GM19023 (cell line): ENCODE measurements at regions not wholly inside any gene's neighbourhood (a gene's known extent, or its start where the extent isn't known, plus 50 kb on each side); places are given as distances from the start of the nearest gene placed in this dataset.
"Not testable (repeated sequence)": the region's sequence is repeated elsewhere in the genome, so short reads cannot be mapped to it uniquely, and the experiment has no call there.

Source experiments
- ATAC-seq: cut with Tn5 transposase; IDR thresholded peaks from one replicate; pipeline ENCODE4 v1.9.1; 2021; ENCODE audit warnings: mild to moderate bottlenecking, moderate library complexity; ENCODE audit not compliant: unreplicated experiment

DNA sequence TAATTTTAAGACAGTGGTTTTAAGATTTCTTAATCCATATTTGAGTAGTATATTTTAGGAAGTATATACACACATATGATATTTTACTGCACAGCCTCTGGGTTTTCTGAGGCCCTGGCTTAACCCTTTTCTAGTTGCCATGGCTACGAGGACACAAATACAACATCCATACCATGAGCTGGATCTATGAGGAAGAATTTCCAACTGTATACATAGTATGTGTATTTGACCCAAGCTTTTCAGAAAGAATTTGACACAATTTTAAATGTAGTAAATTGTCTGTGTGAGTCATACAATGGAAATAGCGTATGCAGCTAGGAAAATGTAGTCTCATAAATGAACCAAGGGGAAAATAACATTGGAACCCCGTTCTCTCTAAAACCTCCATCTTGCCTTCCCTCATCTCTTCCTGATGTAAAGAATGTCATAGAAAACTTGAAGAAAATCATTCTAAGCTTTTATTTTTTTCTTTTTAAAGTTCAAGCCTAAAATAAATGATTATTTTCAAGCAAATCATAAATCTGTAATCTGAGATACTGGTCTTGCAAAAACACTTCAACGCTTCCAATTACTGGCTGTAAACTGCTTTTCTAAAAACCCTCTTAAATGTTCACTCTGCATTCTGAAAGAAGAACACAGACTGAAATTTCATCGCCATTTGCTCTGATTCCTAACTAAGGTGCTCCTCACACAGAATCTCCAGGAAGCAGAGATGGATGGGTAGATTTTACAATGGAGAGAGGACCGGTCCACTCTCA, 172.4 kb downstream of the LACC1 start:
- no peak for ATAC-seq

DNA sequence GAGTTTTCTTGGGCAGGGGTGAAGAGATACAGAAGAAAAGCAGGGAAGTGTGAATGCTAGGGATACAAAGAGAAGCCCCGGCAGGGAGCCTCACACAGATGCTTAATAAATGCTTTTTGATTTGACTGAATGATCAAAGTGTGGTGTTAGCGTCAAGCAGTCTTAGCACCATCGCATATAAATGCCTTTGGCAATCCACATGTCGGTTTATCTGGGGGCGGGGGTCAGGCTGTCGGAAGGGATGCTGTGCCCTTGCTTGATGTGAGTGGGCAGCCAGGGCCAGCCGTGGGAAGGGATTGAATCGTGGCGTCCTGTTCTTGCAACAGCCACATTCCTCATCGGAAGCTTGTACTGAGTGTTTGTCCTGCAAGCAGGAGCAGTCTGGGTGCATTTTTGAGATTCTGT, 173.1 kb downstream of the LACC1 start:
- no peak for ATAC-seq

DNA sequence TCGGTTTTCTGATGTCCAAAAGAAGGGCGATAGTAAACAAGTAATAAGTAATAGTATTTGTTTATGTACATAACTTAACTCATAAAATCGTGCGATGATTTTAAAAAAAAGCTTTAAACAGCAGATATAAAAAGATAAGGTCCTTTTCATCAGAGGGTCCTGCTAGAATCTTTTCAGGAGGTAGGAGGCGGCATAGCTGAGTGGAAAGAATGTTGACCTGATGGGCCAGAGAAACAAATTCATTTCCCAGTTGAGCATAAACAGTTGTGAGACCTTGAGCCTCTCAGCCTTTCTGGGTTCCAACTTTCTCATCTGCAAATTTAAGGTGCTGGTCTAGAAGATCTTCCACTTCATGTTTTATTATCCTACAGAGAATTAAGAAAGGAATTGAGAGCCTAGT, 173.5 kb downstream of the LACC1 start:
- ATAC-seq = no peak

DNA sequence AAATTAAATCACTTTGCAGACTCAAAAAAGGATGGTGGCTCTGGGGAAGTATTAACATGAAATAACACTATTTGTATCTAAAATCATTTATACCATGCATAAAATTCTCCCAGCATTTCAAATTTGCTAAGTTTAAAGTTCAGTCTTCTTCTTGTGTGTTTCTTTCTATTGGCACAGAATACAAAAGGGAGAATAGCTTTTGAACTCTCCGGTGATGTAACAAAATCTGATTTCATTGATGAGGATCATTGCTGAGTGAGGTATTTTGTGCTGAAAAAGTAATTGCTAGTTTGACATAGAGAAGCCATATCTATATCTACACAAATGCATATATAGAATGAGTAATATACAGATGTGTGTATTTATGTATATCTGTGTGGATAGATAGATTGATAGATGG, 174.8 kb downstream of the LACC1 start:
- no peak for ATAC-seq

DNA sequence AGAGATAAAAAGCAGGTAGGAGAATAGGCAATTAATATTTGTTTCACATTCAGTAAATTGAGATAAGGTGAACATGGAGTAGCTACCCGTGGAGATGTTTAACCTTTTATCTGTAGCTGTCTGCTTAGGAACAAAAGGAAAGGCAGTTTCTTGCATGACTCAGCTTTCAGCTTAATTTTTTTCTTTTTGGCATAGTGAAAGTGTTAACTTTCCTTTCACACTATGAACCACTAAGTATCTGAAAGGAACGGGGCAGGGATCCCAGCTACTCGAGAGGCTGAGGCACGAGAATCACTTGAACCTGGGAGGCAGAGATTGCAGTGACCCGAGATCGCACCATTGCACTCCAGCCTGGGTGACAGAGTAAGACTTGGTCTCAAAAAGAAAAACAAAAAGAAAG, 176.0 kb downstream of the LACC1 start:
- not testable (repeated sequence) for ATAC-seq

DNA sequence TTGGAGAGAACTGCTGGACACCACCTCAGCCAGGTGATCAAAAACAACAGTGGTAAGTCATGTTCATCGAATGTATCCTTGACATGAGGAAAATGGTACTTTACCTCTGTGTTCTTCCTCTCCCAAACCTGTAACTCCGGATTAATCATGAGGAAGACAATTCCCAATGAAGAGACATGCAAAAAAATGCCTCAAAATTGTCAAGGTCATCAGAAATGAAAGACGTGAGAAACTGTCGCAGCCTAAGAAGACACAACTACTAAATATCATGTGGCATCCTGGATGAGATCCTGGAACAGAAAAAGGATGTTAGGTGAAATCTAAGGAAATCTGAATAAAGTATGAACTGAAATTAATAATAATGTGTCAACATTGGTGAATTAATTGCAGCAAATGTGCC, 178.4 kb downstream of the LACC1 start:
- no peak for ATAC-seq

DNA sequence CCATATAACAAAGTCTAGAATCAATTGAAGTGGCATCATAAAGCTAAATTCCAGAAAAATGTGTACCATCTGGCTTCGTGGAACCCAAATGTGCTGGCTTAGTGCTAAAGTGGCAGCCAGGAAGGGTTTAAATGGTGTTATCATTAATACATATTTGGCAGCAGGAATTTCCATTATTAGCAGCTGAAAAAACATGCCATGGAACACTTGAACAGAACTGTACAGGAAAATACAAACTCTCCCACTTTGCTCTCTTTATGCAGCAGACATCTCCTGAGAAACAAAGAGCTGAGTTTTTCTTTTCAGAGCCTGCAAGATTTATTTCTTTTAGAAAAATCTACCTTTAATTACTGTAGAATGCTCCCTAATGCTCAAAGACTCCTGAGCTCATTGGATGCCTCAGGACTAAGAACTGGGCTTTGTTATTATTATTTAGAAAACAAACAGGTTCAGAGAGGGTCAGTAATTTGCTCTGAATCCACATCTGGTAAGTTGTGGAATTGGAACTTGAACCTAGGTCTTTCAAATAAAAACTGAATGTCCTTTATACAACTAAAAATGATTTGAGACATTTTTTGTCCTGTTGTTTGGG, 179.0 kb downstream of the LACC1 start:
- no peak for ATAC-seq

DNA sequence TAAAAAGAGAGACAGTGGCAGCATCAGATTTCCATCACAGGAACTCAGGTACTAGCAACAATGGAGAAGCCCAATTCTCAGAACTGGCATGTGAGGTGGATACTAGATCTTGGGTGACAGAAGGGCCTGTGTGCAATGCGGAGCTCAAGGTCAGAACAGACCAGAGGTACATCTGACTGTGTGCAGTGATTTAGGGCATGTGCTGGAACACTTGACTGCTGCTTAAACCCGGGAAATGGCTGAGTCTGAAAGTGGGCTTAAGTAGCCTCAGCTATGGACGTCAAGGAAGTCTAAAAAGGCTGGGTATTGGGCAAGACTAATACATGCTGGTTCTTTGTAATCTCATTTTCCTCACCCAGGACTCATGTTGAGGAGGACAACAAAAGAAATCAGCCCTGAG, 182.2 kb downstream of the LACC1 start:
- no peak for ATAC-seq

DNA sequence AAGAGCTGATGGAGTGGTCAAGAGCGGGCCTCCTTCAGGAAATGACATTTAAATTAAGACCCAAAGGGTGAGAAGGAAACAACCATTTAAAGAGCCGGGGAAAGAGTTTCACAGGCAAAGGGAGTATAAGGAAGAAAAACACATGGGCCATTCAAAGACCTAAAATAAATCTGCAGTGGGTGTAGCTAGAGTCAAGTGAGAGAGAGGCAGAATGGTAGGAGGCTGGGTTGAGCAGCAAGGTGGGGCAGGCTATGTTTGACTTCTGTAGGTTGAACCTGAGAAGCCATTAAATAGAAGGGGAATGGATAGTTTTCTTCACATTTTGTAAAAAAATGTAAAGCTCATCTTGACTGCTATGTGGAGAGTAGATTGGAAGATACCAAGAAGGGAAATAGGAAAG, 183.8 kb downstream of the LACC1 start:
- ATAC-seq = no peak

DNA sequence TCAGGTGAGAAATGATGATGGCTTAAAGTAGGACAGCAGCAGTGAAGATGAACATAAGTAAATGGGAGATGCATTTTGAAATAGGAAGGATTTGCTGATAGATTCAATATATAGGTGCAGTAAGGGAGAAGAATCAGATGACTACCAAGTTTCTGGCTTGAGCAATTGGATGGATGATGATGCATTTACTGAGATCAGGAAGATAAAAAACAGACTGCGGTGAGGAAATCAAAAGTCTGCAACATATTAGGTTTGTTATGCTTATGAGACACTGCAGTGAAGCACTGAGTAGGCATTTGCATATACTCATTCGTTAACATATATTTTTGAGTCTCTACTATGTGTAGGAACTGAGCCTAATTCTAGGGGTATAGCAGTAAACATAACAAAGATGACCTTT, 184.2 kb downstream of the LACC1 start:
- no peak for ATAC-seq

DNA sequence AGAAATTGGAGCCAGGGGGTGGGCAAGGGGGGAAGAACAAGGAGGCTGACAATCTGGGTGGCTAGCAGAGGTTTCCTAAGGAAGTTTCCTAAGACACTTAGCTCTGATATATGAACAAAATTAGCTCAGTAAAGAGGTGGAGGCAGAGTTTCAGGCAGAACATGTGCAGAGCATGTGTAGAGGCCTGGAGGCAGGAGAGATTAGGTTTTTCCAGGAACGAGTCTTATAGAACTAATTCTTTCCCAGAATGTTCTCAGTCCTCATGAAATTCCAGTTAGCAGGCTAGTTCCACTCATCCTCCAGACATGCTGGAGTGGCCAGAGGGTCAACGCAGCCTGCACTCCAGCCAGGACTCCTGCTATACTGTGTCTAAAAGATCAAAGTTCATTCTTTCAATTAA, 184.7 kb downstream of the LACC1 start:
- no peak for ATAC-seq

DNA sequence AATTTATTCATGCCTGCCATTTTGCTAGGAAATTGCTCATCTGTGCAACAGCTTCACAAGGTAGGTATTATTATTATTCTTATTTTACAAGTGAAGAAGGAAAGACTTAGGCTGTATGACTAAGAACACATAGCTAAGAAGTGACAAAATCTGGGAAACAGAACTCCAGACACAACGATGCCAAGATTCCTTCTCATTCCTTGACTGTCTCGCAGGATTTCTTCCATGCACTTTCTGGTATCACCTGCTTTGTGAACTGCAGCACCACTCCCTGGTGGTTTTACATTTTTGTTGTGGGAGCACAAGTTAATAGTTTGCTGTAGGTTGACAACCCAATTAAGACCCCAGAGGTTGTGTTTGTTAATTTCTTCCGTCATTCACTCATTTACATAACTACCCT, 188.5 kb downstream of the LACC1 start:
- ATAC-seq = no peak

DNA sequence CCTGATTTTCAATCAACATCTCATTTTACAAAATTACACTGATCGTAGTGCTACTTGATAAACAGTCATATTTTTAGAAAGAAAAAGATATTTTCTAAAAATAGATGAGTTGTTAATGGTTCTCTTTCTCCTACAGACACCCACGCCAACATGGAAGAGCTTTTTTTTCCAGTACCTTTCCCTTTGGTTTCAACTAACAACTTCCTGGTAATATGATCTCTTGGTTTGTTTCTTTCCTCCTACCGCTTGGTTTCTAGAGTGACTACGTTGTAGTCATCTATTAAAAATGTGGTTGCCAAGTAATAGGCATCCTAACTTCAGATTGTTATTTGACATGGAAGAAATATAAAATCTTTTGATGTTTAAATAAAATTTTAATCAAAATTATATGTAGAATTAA, 189.0 kb downstream of the LACC1 start:
- ATAC-seq = no peak

DNA sequence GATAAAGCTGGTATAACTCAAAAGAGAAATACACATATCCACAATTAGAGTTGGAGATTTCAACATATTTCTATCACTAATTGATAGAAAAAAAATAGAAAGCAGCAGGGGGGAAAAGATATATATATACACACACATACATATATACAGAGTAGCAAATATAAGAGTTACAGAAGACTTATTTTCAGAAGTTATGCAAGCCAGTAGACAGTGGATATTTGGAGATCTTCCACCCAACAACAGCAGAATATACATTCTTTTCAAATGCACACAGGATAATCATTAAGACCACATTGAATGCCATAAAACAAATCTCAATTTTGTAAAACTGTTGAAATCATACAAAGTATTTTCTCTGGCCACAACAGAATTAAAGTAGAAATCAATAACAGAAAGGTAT, 192.8 kb downstream of the LACC1 start:
- ATAC-seq = no peak

DNA sequence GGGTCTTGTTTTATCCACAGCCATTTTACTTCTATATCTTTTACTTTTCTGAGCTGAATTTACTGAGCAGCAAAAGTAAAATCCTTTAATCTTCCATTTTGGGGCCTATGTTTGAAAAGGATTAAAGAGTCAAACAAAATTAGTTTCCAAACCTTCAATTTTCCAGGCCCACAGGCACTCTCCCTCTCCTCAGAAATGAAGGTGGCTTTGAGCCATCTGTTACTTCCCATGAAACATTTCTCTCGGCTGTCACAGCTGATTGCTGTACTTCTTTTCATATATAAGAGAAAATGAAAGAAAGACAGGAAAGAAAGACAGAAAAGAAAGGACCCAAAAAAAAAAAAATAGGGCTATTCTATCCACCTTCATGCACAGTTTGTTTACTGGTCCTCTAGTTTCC, 194.9 kb downstream of the LACC1 start:
- no peak for ATAC-seq

DNA sequence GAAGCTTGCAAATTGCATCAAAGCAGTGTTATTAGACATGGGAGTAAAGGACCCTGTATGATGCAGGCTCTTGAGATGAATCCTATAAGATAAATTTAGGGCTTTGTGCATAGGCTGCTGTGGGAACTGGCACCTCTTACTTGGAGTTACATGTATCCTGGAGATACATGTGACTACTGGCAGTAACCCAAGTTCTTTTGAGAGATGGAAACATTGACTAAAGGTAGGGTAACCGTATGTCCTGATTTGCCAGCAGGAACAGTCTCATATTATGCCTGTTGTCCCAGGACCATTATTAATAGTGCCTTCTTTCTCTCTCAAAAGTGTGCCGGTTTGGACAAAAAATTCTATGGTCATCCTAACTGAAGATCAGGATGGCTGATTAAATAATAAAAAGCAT, 195.4 kb downstream of the LACC1 start:
- no peak for ATAC-seq

DNA sequence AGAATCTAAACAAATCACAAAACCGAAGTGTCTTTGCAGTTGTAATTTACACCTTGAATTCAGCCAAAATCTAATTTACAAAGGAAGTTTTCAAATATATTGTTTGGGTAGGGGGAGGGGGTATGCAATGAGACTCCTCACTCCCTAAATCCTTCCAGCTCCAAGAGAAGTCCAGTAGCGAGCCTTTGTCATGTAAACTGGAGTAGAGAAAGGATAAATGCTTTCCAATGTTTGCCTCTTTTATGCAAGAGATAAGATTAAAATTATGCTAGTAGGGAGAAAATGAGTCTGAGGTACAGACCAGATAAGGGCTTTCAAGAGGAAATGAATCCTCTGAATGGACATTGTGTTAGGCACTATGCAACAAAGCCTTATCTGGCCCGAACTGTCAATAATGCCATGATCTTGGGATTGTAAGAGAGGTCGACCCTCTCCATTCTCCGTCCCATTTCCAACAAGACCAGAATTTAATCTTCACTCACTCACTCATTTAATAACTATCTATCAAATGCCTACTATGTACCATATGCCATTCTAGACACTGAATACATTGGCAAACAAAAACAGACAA, 199.2 kb downstream of the LACC1 start:
- ATAC-seq = no peak

DNA sequence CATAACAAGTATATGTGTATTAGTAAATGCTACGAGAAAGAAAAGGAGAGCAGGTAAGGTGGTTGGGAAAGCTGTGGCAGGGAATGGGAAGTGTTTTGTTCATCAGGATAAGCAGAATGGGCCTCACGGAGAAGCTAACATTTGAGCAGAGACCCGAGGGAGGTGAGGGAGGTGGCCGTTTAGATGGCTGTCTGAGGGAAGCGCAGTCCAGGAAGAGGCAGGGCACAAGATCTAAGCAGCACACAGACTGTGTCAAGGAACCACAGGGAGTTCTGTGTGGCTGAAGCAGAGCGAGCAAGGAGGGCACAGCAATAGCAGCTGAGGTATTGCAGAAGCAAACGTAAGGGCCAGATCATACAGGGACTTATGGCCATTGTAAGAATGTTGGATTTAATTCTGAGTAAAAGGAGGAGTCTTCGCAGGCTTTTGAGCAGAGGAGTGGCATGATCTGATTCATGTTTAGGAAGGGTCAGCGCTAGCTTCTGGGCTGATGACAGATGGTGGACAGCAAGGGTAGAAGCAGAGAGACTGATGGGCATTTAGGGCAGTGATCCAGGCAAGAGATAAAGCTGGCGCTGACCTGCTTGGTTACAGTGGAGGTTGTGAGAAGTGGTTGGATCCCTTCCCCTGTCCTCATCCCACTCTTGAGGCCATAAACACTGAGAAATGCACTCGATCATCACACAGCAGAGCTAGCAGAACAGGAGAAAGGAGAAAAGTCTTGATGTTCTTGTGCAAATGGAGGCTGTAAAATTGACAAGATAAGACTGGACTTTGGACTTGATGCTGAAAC, 199.9 kb downstream of the LACC1 start:
- ATAC-seq = no peak

DNA sequence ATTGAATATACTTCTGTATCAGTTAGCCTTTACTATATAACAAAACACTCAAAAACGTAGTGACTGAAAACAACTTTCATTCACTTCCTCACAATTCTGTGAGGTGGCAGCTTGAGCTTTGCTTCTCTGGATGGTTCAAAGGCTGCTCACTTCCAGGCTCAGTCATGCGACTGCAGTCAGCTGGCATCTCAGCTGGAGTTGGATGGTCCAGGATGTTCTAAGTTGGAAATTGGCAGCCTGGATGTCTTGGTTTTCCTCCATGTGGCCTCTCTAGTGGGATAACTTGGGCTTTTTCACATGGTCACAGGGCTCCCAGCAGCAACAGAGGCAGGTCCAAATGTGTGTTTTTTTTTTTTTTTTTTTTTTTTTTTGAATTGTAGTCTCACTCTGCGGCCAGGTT, 204.4 kb downstream of the LACC1 start:
- ATAC-seq = no peak

DNA sequence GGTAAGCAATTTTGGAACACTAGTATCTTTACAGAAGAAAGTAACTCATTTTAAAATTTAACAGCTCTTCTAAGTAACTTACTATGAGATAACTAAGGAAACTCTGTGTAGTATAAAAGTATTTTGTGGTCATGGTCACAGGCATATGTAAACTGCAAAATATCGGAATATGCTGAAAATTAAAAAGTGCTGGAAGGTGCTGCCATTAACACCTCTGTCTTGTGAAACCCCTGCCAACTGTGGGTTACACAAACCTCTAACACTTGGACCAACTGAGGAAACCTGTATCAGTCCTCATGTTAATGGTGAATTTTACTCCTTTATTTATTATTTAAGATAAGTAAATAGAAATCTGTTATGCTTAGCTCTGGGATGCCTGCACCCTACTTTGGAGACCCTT, 206.7 kb downstream of the LACC1 start:
- ATAC-seq = no peak

DNA sequence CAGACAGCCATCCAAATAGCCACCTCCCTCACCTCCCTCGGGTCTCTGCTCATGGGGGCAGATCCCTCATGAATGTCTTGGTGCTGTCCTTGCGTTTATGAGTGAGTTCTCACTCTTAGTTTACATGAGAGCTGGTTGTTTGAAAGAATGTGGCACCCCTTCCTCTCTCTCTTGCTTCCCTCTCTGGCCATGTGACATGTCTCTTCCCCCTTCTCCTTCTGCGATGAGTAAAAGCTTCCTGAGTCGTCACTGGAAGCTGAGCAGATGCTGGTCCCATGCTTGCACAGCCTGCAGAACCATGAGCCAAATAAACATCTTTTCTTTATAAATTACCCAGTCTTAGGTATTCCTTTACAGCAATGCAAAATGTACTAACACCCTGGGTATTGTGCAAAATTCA, 208.7 kb downstream of the LACC1 start:
- no peak for ATAC-seq

DNA sequence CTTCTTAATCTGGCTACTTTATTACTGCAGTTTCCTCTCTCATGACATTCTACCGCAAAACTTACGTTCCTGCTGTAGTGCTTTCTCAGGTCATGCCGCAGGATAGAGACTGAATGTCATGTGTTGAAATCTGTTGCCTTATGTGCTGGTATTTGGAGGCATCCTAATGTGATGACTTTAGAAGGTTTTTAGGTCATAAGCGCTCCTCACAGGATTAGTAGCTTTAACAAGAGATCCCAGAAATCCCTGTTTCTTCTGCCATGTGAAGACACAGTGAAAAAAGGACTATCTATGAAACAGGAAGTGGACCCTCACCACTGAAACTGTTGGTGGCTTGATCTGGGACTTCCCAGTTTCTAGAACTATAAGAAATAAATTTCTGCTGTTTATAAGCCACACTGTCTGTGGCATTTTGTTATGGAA, 209.3 kb downstream of the LACC1 start:
- ATAC-seq = no peak
